OCI-LY7 (cell line): ENCODE measurements at regions not wholly inside any gene's neighbourhood (a gene's known extent, or its start where the extent isn't known, plus 50 kb on each side); places are given as distances from the start of the nearest gene placed in this dataset.

Source experiments
- BruUV-seq: library from RNA; stranded (reverse); fragments of 400-500 nt; replicated peaks from 2 replicates; lab custom pipeline; 2021; lab: Mats Ljungman, UMichigan
- CTCF ChIA-PET: fragments of 300-600 bp; sonication (Branson Sonifier 250); formaldehyde crosslinking; loops from one replicate; lab custom pipeline; 2022; ENCODE audit warnings: antibody characterized with exemption; ENCODE audit not compliant: unreplicated experiment; lab: Charles Lee
- POLR2A ChIA-PET: fragments of 300-600 bp; sonication (Branson Sonifier 250); formaldehyde crosslinking; loops from one replicate; lab custom pipeline; 2022; ENCODE audit warnings: antibody characterized with exemption; lab: Charles Lee
- DNase-seq: peaks from one replicate; pipeline ENCODE4 v3.0.0-alpha.2; 2015; ENCODE audit warnings: low spot score
- H2AFZ ChIP-seq: fragments of 200-600 bp; sonication (generic), shearing (Covaris generic); 2 replicates; pipeline ENCODE4 v1.6.1; 2014; ENCODE audit warnings: mild to moderate bottlenecking, antibody characterized with exemption, low read length, moderate library complexity
- H3K27ac ChIP-seq: fragments of 200-600 bp; sonication (generic); 2 replicates; pipeline ENCODE4 v1.5.1; 2014; ENCODE audit warnings: mixed run types, low read depth, mild to moderate bottlenecking, moderate library complexity, low read length, inconsistent platforms; ENCODE audit not compliant: poor library complexity, severe bottlenecking
- H3K36me3 ChIP-seq: fragments of 200-600 bp; sonication (generic); 2 replicates; pipeline ENCODE4 v1.6.1; 2014; ENCODE audit warnings: mild to moderate bottlenecking, antibody characterized with exemption, low read length, moderate library complexity, mixed read lengths; ENCODE audit not compliant: insufficient read depth
- H3K4me1 ChIP-seq: fragments of 200-600 bp; sonication (generic); 2 replicates; pipeline ENCODE4 v1.5.1; 2014; ENCODE audit warnings: mild to moderate bottlenecking, low read length; ENCODE audit not compliant: insufficient read depth, poor library complexity, severe bottlenecking
- H3K4me2 ChIP-seq: fragments of 200-600 bp; sonication (generic); 2 replicates; pipeline ENCODE4 v1.6.1; 2014; ENCODE audit warnings: mild to moderate bottlenecking, low read length
- H3K4me3 ChIP-seq: fragments of 200-600 bp; sonication (generic); 2 replicates; pipeline ENCODE4 v1.5.1; 2014; ENCODE audit warnings: mild to moderate bottlenecking, low read depth, low read length; ENCODE audit not compliant: poor library complexity, severe bottlenecking
- H3K79me2 ChIP-seq: fragments of 200-600 bp; sonication (generic); 2 replicates; pipeline ENCODE4 v1.6.1; 2016; ENCODE audit warnings: low read depth, mild to moderate bottlenecking, low read length, moderate library complexity, mixed read lengths; ENCODE audit not compliant: insufficient read depth
- H3K9me2 ChIP-seq: fragments of 200-600 bp; sonication (generic); 2 replicates; pipeline ENCODE4 v1.6.1; 2016; ENCODE audit warnings: mild to moderate bottlenecking, low read length, mixed read lengths; ENCODE audit not compliant: insufficient read depth
- H3K9me3 ChIP-seq: fragments of 200-600 bp; sonication (generic); 2 replicates; pipeline ENCODE4 v1.6.1; 2014; ENCODE audit warnings: mild to moderate bottlenecking, mixed run types, low read length, mixed read lengths
- H4K20me1 ChIP-seq: fragments of 200-600 bp; sonication (generic); 2 replicates; pipeline ENCODE4 v1.6.1; 2014; ENCODE audit warnings: mild to moderate bottlenecking, antibody characterized with exemption, low read length, moderate library complexity, mixed read lengths; ENCODE audit not compliant: insufficient read depth
- EZH2phosphoT487 ChIP-seq: fragments of 200-600 bp; sonication (generic); IDR thresholded peaks from 2 replicates; pipeline ENCODE4 v1.6.1; 2018; ENCODE audit warnings: low read depth, borderline replicate concordance, mild to moderate bottlenecking, mixed run types, antibody characterized with exemption, low read length, moderate library complexity, mixed read lengths
- intact Hi-C: fragments of 100-400 bp; cut with micrococcal nuclease; formaldehyde crosslinking; loops from one replicate; pipeline ENCODE4 v1.10.0; 2022; ENCODE audit not compliant: unreplicated experiment
- TF ChIP-seq, protein P1 (sequence below): fragments of 200-600 bp; sonication (generic); conservative IDR thresholded peaks from 2 replicates; pipeline ENCODE4 v1.5.1; 2014; ENCODE audit warnings: mild to moderate bottlenecking, antibody characterized with exemption, low read length, moderate library complexity, mixed read lengths

DNA sequence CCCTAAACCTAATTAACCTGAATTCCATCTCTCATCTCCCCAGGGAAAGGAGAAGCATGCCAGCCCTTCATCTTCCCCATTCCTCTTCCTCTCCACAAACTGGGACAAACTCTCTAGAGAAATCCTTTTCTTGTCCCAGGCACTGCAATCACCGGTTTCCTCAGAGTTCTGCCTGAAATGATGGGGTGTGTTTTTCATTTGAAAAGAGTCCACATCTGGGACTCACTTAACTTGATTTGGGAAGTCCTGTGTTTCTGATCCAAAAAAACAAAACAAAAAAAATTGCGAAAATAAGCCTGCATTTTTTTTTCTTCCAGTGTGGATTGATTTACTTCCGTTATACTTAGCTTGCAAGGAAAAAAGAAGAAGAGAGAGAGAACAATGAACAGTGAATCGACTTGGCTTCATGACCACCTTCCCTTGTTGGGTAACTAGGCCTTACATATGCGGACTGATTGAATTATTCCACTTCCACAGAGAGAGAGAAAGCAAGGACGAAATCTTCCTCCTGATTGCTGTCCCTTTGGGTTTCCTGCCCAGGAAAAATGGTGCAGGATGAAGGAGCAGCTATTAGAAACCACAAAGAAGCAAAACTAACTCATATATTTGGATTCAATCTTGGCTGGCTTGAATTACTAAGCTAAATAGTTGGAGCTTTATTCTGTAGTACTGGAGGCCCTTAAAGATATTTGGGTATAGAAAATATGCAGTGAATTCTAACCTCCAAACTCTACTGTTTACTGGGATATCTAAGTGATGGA is 506.2 kb upstream of the TBX3 start:
- H2AFZ ChIP-seq, result no peak overlapping the region
- H3K9me2 ChIP-seq, result no peaks in the 10 kb centered on the region
- no TSS peak for BruUV-seq
- no peak for DNase-seq
- no peak overlapping the region for H3K4me2 ChIP-seq
- ChIA-PET POLR2A (interaction anchor here (0.6 to 0.7 kb wide), 4 partner anchors 23 to 244 kb away, joined by 3 to 4 read pairs (median 3); no protein-coding TSS in a partner anchor), CTCF (no interaction called here)
- no peaks in the 10 kb centered on the region for H3K9me3 ChIP-seq
- no peak overlapping the region for H3K4me3 ChIP-seq
- H3K27ac ChIP-seq, result no peak overlapping the region
- H3K4me1 ChIP-seq, result no peaks in the 10 kb centered on the region
- no peaks in the 10 kb centered on the region for H3K79me2 ChIP-seq
- intact Hi-C loops, result no loop called here
- H3K36me3 ChIP-seq, result no peaks in the 10 kb centered on the region
- TF ChIP-seq, protein P1, sequence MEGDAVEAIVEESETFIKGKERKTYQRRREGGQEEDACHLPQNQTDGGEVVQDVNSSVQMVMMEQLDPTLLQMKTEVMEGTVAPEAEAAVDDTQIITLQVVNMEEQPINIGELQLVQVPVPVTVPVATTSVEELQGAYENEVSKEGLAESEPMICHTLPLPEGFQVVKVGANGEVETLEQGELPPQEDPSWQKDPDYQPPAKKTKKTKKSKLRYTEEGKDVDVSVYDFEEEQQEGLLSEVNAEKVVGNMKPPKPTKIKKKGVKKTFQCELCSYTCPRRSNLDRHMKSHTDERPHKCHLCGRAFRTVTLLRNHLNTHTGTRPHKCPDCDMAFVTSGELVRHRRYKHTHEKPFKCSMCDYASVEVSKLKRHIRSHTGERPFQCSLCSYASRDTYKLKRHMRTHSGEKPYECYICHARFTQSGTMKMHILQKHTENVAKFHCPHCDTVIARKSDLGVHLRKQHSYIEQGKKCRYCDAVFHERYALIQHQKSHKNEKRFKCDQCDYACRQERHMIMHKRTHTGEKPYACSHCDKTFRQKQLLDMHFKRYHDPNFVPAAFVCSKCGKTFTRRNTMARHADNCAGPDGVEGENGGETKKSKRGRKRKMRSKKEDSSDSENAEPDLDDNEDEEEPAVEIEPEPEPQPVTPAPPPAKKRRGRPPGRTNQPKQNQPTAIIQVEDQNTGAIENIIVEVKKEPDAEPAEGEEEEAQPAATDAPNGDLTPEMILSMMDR, result no peak
- TF ChIP-seq EZH2phosphoT487, result no peak
- no peaks in the 10 kb centered on the region for H4K20me1 ChIP-seq

DNA sequence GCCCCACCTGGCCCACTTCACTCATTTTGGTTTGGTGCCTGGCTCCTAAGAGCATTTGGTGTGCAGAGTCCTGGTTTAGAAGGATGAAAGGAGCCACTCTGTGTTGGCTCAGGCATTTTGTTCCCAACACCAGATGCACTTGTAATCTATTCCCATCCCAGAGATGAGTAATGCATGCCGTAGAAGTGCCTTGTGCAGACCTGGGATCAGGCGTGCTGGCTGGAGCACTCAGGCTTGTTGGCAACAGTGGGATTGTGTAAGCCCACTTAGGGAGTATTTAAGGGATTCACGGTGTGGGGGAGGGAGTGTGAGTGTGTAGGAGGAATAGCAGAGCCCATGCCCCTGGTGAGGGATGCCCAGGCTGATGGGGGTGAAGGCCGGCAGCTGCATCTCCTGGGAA is 501.5 kb upstream of the TBX3 start:
- no peak overlapping the region for H3K4me2 ChIP-seq
- no peaks in the 10 kb centered on the region for H3K79me2 ChIP-seq
- TF ChIP-seq, protein P1, result no peak
- TF ChIP-seq EZH2phosphoT487, result no peak
- DNase-seq, result no peak
- no peaks in the 10 kb centered on the region for H3K9me2 ChIP-seq
- BruUV-seq, result no TSS peak
- no peaks in the 10 kb centered on the region for H3K36me3 ChIP-seq
- POLR2A ChIA-PET, result no interaction called here
- H3K4me1 ChIP-seq, result no peaks in the 10 kb centered on the region
- CTCF ChIA-PET, result no interaction called here
- no peaks in the 10 kb centered on the region for H4K20me1 ChIP-seq
- intact Hi-C loops, result no loop called here
- no peak overlapping the region for H2AFZ ChIP-seq
- H3K4me3 ChIP-seq, result no peak overlapping the region
- no peaks in the 10 kb centered on the region for H3K9me3 ChIP-seq
- H3K27ac ChIP-seq, result no peak overlapping the region

DNA sequence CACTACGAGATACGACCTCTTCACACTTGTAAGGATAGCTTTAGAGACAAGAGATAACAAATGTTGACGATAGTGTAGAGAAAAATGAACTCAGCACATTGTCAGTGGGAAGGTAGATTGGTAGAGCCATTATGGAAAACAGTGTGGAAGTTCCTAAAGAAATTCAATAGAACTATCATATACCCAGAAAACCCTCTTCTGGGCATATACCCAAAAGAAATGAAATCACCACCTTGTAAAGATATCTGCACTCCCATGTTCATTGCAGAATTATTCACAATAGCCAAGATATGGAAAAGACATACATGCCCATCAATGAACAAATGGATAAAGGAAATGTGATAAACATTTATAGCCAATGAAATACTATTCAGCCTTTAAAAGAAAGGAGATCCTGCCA is 499.8 kb upstream of the TBX3 start:
- POLR2A ChIA-PET, result no interaction called here
- BruUV-seq, result no TSS peak
- intact Hi-C loops, result no loop called here

More for the DNA sequence above, 499.8 kb upstream of the TBX3 start:
- no peak overlapping the region for H3K4me2 ChIP-seq
- no peak for DNase-seq
- no peaks in the 10 kb centered on the region for H3K36me3 ChIP-seq
- no peak overlapping the region for H3K27ac ChIP-seq
- no peaks in the 10 kb centered on the region for H4K20me1 ChIP-seq
- H3K4me1 ChIP-seq, result no peaks in the 10 kb centered on the region
- H3K79me2 ChIP-seq, result no peaks in the 10 kb centered on the region
- H3K4me3 ChIP-seq, result no peak overlapping the region
- TF ChIP-seq, protein P1, result no peak
- TF ChIP-seq EZH2phosphoT487, result no peak
- H2AFZ ChIP-seq, result no peak overlapping the region
- H3K9me3 ChIP-seq, result no peaks in the 10 kb centered on the region
- no peaks in the 10 kb centered on the region for H3K9me2 ChIP-seq
- CTCF ChIA-PET, result no interaction called here
